ENCODE measurements at regions not wholly inside any gene's neighbourhood (a gene's known extent, or its start where the extent isn't known, plus 50 kb on each side); places are given as distances from the start of the nearest gene placed in this dataset.

DNA sequence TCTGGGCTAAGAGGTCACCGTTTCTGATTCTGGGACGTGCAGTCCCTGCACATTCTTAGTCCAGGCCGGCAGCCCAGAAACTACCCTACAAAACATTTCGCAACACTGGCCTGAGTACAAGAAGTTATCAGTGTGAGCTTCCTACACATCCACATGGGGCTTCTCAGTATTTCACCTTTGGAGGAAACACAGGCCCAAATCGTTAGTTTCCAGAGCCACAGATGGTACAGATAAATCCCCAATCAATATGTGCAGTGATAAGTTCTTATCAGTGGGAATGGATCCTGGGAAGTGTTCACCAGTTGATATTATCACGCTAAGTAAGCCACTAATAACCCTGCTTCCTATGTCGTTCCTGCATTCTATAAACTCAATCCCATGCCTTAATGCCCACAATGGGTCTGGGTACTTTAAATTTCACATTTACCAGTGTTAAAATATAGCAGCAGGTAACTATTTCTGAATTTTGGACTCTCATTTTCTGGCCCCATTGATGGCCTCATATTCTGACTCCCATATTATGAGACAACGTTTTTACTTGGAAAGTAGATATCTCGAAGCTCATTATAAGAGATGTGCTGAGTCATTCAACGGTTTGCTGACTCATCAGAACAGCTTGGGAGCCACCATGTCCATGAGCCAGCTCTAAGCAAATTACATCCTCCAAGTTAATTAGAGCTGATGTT lies 370.2 kb upstream of the MAF start:
- H3K23ac ChIP-seq (ENCODE audit: low read length in 2 of 2) = no peak overlapping the region
- H3K4me3 ChIP-seq (ENCODE audit: insufficient read depth in 1 of 2, low read depth in 1 of 2, low read length in 2 of 2) = no peak overlapping the region
- no peaks in the 10 kb centered on the region for H3K9me3 ChIP-seq (ENCODE audit: control insufficient read depth, low read length)
- no peak overlapping the region for H3K18ac ChIP-seq (ENCODE audit: low read depth in 1 of 2, low read length in 2 of 2)
- H2AFZ ChIP-seq (ENCODE audit: low read depth, low read length) = no peak overlapping the region
- peak; percentile 8 for DNase-seq
- no peaks in the 10 kb centered on the region for H3K79me1 ChIP-seq (replicated peaks; ENCODE audit: low read length, poor library complexity, severe bottlenecking)
- H2BK5ac ChIP-seq (ENCODE audit: low read depth, low read length, poor library complexity, severe bottlenecking) = no peak overlapping the region
- no peak overlapping the region for H3K9ac ChIP-seq (ENCODE audit: low read length)
- H2BK120ac ChIP-seq (ENCODE audit: low read depth, low read length) = no peak overlapping the region
- H3K4me2 ChIP-seq (ENCODE audit: low read length, poor library complexity, severe bottlenecking) = no peak overlapping the region
- H4K91ac ChIP-seq (ENCODE audit: low read length) = no peak overlapping the region
- no peak overlapping the region for H3K4ac ChIP-seq (ENCODE audit: low read depth in 1 of 2, low read length in 2 of 2)
- no peak overlapping the region for H4K8ac ChIP-seq (ENCODE audit: low read length)
- H3K36me3 ChIP-seq (ENCODE audit: control insufficient read depth in 1 of 2, insufficient read depth in 2 of 2, low read depth in 1 of 2, low read length in 2 of 2) = no peaks in the 10 kb centered on the region
- 48% methylated on average over 9 of the region's 10 CpGs for WGBS
- no peak overlapping the region for H3K14ac ChIP-seq (ENCODE audit: low read length in 2 of 2)
- H2BK12ac ChIP-seq (ENCODE audit: low read length in 2 of 2) = no peak overlapping the region
- no peaks in the 10 kb centered on the region for H3K27me3 ChIP-seq (ENCODE audit: control insufficient read depth in 1 of 2, insufficient read depth in 1 of 2, low read length in 2 of 2)
- H3K27ac ChIP-seq (ENCODE audit: low read length, poor library complexity, severe bottlenecking) = no peak overlapping the region
- no peak overlapping the region for H2BK15ac ChIP-seq (ENCODE audit: low read depth, poor library complexity, severe bottlenecking)
- H2AK5ac ChIP-seq (ENCODE audit: low read length, severe bottlenecking) = no peak overlapping the region
- H3K4me1 ChIP-seq (ENCODE audit: control insufficient read depth, insufficient read depth, low read depth, low read length) = peaks cover 2% of the 10 kb centered on the region

DNA sequence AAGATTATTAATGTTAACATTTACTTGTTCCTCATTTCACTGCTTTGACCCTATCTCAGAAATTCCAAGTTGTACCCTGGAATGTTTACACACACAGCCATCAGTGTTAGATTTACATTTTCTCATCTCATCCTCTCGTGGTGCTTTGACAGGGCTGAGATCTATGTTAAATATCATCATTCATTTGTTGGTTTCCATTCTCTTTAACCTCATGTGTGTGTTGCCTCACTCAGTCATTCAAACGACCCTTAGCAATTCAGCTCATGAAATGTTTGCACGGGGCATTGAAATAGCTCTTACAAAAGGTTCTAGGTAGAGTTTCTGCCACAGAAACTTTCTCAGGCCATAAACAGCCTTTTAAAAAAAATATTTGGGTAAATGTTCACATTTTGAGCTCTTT lies 369.6 kb upstream of the MAF start:
- H2AK5ac ChIP-seq (ENCODE audit: low read length, severe bottlenecking) = no peak overlapping the region
- no peak overlapping the region for H3K4ac ChIP-seq (ENCODE audit: low read depth in 1 of 2, low read length in 2 of 2)
- WGBS = 46% methylated on average over 2 of the region's 3 CpGs
- H2BK15ac ChIP-seq (ENCODE audit: low read depth, poor library complexity, severe bottlenecking) = no peak overlapping the region
- H2BK12ac ChIP-seq (ENCODE audit: low read length in 2 of 2) = no peak overlapping the region
- no peak overlapping the region for H3K23ac ChIP-seq (ENCODE audit: low read length in 2 of 2)
- no peaks in the 10 kb centered on the region for H3K27me3 ChIP-seq (ENCODE audit: control insufficient read depth in 1 of 2, insufficient read depth in 1 of 2, low read length in 2 of 2)
- no peak overlapping the region for H3K18ac ChIP-seq (ENCODE audit: low read depth in 1 of 2, low read length in 2 of 2)
- no peak overlapping the region for H2AFZ ChIP-seq (ENCODE audit: low read depth, low read length)
- H3K9me3 ChIP-seq (ENCODE audit: control insufficient read depth, low read length) = no peaks in the 10 kb centered on the region
- H3K4me3 ChIP-seq (ENCODE audit: insufficient read depth in 1 of 2, low read depth in 1 of 2, low read length in 2 of 2) = no peak overlapping the region
- peaks cover 2% of the 10 kb centered on the region for H3K4me1 ChIP-seq (ENCODE audit: control insufficient read depth, insufficient read depth, low read depth, low read length)
- H3K4me2 ChIP-seq (ENCODE audit: low read length, poor library complexity, severe bottlenecking) = no peak overlapping the region
- H3K36me3 ChIP-seq (ENCODE audit: control insufficient read depth in 1 of 2, insufficient read depth in 2 of 2, low read depth in 1 of 2, low read length in 2 of 2) = no peaks in the 10 kb centered on the region
- H3K79me1 ChIP-seq (replicated peaks; ENCODE audit: low read length, poor library complexity, severe bottlenecking) = no peaks in the 10 kb centered on the region
- no peak overlapping the region for H4K91ac ChIP-seq (ENCODE audit: low read length)
- DNase-seq = no peak
- no peak overlapping the region for H3K9ac ChIP-seq (ENCODE audit: low read length)
- no peak overlapping the region for H4K8ac ChIP-seq (ENCODE audit: low read length)
- H2BK5ac ChIP-seq (ENCODE audit: low read depth, low read length, poor library complexity, severe bottlenecking) = no peak overlapping the region
- no peak overlapping the region for H3K27ac ChIP-seq (ENCODE audit: low read length, poor library complexity, severe bottlenecking)
- no peak overlapping the region for H3K14ac ChIP-seq (ENCODE audit: low read length in 2 of 2)
- H2BK120ac ChIP-seq (ENCODE audit: low read depth, low read length) = no peak overlapping the region

DNA sequence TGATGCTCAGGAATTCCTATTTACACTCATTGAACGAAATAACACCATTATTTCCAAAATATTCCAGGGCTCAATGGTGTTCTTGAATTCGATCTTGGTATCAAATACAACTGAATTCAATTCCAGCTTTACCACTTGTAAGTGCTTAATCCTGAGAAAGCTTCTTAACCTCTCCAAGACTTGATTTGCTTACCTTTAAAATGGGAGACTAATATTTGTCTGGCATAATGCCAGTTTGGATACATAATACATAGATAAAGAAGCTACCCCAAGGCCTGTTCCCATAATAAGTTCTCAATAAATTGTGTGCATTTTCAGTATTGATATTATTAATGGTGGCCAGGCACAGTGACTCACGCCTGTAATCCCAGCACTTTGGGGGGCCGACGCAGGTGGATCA lies 368.9 kb upstream of the MAF start:
- Histone ChIP-seq H3K4me3 (ENCODE audit: insufficient read depth in 1 of 2, low read depth in 1 of 2, low read length in 2 of 2) (no peak overlapping the region), H2BK5ac (ENCODE audit: low read depth, low read length, poor library complexity, severe bottlenecking) (no peak overlapping the region), H2BK12ac (ENCODE audit: low read length in 2 of 2) (no peak overlapping the region), H3K9ac (ENCODE audit: low read length) (no peak overlapping the region), H3K79me1 (replicated peaks; ENCODE audit: low read length, poor library complexity, severe bottlenecking) (no peaks in the 10 kb centered on the region), H3K9me3 (ENCODE audit: control insufficient read depth, low read length) (no peaks in the 10 kb centered on the region), H4K8ac (ENCODE audit: low read length) (no peak overlapping the region), H3K36me3 (ENCODE audit: control insufficient read depth in 1 of 2, insufficient read depth in 2 of 2, low read depth in 1 of 2, low read length in 2 of 2) (no peaks in the 10 kb centered on the region), H3K14ac (ENCODE audit: low read length in 2 of 2) (no peak overlapping the region), H2AK5ac (ENCODE audit: low read length, severe bottlenecking) (no peak overlapping the region), H3K27me3 (ENCODE audit: control insufficient read depth in 1 of 2, insufficient read depth in 1 of 2, low read length in 2 of 2) (peaks cover 0 to 6% of the 10 kb centered on the region in 2 experiments), H3K4me2 (ENCODE audit: low read length, poor library complexity, severe bottlenecking) (no peak overlapping the region), H3K27ac (ENCODE audit: low read length, poor library complexity, severe bottlenecking) (no peak overlapping the region), H3K4me1 (ENCODE audit: control insufficient read depth, insufficient read depth, low read depth, low read length) (peaks cover 2% of the 10 kb centered on the region), H2AFZ (ENCODE audit: low read depth, low read length) (no peak overlapping the region), H3K18ac (ENCODE audit: low read depth in 1 of 2, low read length in 2 of 2) (no peak overlapping the region), H2BK120ac (ENCODE audit: low read depth, low read length) (no peak overlapping the region), H2BK15ac (ENCODE audit: low read depth, poor library complexity, severe bottlenecking) (no peak overlapping the region), H3K4ac (ENCODE audit: low read depth in 1 of 2, low read length in 2 of 2) (no peak overlapping the region), H3K23ac (ENCODE audit: low read length in 2 of 2) (no peak overlapping the region), H4K91ac (ENCODE audit: low read length) (no peak overlapping the region)
- no peak for DNase-seq
- WGBS = 92% methylated on average over 5 of the region's 5 CpGs

DNA sequence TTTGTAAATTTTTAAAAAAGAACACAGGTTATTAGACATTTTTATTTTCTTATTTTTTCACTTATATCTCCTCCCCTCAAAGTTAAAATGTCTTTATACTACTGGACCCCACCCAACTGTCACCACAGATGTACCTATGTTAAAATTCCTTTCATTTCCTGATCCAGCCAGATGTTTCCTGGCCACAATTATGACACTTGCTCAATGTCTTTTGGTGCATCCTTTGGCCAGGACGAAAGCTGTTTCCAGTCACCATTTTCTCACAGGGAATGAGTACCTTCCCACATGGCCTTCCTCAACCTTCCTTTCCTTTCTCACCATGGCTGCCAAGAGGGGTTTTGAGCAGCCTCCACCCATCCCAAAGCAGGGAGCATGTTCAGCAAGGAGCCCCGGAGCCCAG lies 365.7 kb upstream of the MAF start:
- Histone ChIP-seq H3K4me2 (ENCODE audit: low read length, poor library complexity, severe bottlenecking) (no peak overlapping the region), H2AFZ (ENCODE audit: low read depth, low read length) (no peak overlapping the region)

More for the DNA sequence above, 365.7 kb upstream of the MAF start:
- no peak overlapping the region for H4K91ac ChIP-seq (ENCODE audit: low read length)
- H3K23ac ChIP-seq (ENCODE audit: low read length in 2 of 2) = no peak overlapping the region
- H2BK15ac ChIP-seq (ENCODE audit: low read depth, poor library complexity, severe bottlenecking) = no peak overlapping the region
- H2BK5ac ChIP-seq (ENCODE audit: low read depth, low read length, poor library complexity, severe bottlenecking) = no peak overlapping the region
- H3K27me3 ChIP-seq (ENCODE audit: control insufficient read depth in 1 of 2, insufficient read depth in 1 of 2, low read length in 2 of 2) = peaks cover 0 to 13% of the 10 kb centered on the region in 2 experiments
- H3K18ac ChIP-seq (ENCODE audit: low read depth in 1 of 2, low read length in 2 of 2) = no peak overlapping the region
- no peak overlapping the region for H2BK120ac ChIP-seq (ENCODE audit: low read depth, low read length)
- no peak overlapping the region for H3K9ac ChIP-seq (ENCODE audit: low read length)
- no peak overlapping the region for H3K14ac ChIP-seq (ENCODE audit: low read length in 2 of 2)
- no peak overlapping the region for H3K4me3 ChIP-seq (ENCODE audit: insufficient read depth in 1 of 2, low read depth in 1 of 2, low read length in 2 of 2)
- H2AK5ac ChIP-seq (ENCODE audit: low read length, severe bottlenecking) = no peak overlapping the region
- H3K36me3 ChIP-seq (ENCODE audit: control insufficient read depth in 1 of 2, insufficient read depth in 2 of 2, low read depth in 1 of 2, low read length in 2 of 2) = no peaks in the 10 kb centered on the region
- DNase-seq = no peak
- H3K4me1 ChIP-seq (ENCODE audit: control insufficient read depth, insufficient read depth, low read depth, low read length) = no peaks in the 10 kb centered on the region
- no peak overlapping the region for H3K4ac ChIP-seq (ENCODE audit: low read depth in 1 of 2, low read length in 2 of 2)
- no peaks in the 10 kb centered on the region for H3K9me3 ChIP-seq (ENCODE audit: control insufficient read depth, low read length)
- no peak overlapping the region for H2BK12ac ChIP-seq (ENCODE audit: low read length in 2 of 2)
- 81% methylated on average over 2 of the region's 2 CpGs for WGBS
- H4K8ac ChIP-seq (ENCODE audit: low read length) = no peak overlapping the region
- H3K79me1 ChIP-seq (replicated peaks; ENCODE audit: low read length, poor library complexity, severe bottlenecking) = no peaks in the 10 kb centered on the region
- no peak overlapping the region for H3K27ac ChIP-seq (ENCODE audit: low read length, poor library complexity, severe bottlenecking)
